NCI-H2227 (cell line): ENCODE measurements at regions not wholly inside any gene's neighbourhood (a gene's known extent, or its start where the extent isn't known, plus 50 kb on each side); places are given as distances from the start of the nearest gene placed in this dataset.

Experiments used
- DNase-seq: peaks from one replicate; lab custom pipeline; 2025; ENCODE audit not compliant: unreplicated experiment; lab: John Stamatoyannopoulos, UW

DNA sequence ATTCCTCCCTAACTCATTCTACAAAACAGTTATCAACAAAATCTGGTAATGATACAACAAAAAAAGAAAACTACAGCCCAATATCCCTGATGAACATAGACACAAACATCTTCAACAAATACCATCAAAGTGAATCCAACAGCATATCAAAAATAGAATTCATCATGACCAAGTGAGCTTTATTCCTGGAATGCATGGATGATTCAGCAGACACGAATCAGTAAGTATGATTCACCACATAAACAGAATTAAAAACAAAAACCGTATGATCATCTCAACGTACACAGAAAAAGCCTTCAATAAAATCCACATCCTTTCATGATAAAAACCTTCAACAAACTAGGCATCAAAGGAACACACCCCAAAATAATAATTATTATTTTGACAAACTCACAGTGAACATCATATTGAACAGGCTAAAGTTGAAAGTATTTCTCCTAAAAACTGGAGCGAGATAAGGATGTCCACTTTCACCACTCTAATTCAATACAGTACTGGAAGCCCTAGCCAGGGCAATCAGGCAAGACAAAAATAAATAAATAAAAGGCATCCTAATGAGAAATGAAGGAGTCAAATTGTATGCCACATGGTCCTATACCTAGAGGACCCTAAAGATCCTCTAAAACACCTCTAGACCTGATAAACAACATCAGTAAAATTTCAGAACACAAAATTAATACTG lies 305.1 kb upstream of the RGMB start:
- DNase-seq = no peak

- DNase-seq = no peak
Observed at GRCh38 chr5:98470747-98471146, 302.7 kb upstream of the RGMB start.

- no peak for DNase-seq
Observed at GRCh38 chr5:98471458-98471857, 302.0 kb upstream of the RGMB start.

GRCh38 chr5:98474216-98474615 lies 299.2 kb upstream of the RGMB start:
- DNase-seq = no peak

GRCh38 chr5:98474782-98475181 lies 298.7 kb upstream of the RGMB start:
- DNase-seq = no peak

DNA sequence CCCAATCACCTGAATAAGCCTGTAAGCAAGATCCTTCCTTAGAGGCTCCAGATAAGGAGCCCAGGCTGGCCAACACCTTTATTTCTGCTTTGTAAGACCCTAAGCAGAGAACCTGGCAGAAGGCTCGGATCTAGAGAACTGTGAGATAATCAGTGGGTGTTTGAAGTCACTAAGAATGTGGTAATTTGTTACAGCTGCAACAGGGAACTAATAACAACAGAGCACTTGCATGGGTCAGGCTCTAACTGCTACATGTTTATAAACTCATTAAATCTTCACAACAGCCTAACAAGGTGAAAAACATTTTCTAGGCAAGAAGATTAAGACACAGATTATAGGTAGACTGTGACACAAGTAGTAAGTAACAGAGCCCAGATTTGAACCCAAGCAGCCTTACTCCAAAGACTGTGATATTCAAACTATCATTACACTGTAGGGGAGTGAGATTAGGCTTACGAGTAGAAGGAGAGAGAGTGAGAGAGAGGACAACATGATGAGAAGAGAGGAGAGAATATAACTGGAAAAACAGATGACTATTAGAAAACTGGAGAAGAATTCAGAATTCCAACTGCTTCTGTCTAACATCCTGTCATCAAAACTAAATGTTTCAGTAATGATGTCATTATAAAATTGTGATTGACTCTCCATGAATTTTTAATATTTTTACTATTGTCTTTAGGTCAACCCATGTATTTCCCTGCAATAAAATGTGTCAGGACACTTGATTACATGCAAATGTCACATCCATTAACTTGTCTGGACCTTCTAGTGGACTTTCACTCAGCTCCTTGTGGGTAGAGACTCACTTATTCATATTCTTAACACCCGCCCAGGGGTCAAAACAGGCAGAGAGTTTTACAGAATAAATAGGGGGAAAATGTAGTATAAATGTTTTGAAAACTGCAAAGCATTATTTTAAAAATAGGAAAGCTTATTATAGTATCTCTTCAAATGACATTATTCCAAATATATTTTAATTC lies 290.9 kb upstream of the RGMB start:
- no peak for DNase-seq

GRCh38 chr5:98483301-98483685 lies 290.2 kb upstream of the RGMB start:
- DNase-seq = no peak

DNA sequence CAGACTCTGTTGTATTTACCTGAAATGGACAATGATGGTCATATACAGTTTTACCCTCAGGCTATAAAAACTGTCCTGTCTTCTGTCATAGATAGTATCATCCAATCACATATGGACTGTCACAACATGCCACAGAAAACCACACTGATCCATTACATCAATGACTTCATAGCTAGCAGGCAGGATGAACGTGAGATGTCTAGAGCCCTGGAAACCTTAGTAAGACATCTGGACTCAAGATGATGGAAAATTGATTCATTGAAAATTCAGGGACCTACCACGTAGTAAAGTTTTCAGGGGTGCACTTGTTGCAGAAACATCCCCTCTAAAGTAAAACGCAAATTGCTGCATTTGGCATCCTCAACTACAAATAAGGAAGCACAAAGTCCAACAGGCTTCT lies 284.4 kb upstream of the RGMB start:
- DNase-seq = no peak

DNA sequence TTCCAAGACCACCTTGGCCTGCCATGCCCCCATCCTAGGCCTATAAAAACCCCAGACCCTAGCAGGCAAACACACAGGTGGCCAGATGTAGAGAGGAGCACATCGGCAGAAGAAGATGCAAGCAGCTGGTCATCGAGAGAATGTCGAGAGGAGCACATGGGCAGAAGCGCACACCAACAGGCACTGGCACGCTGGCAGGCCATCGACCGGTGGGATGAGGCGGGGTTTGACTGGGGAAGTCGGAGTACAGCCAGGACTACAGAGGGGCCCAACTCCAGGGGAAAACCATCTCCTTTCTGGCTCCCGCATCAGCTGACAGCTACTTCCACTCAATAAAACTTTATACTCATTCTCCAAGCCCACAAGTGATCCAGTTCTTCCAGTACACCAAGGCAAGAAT lies 283.1 kb upstream of the RGMB start:
- DNase-seq = no peak

GRCh38 chr5:98492258-98492657 lies 281.2 kb upstream of the RGMB start:
- DNase-seq = no peak

DNA sequence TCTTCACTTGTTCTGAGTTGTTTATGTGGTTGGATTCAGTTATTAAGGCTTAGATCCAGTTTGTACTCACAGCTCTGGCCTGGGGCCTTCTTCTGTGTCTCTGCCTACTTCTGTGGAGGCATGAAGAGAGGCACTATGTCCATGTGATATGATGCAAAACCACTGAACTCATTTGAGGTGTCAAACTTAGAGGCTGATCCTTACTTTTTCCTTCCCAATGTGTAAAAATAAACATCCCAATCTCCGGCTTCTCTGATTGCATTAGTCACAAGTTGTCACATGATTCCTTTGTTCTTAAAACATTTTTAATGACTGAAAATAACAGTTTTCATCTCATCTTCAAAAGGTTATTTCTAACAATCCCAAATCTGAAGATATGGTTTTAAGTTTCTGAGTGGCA lies 276.0 kb upstream of the RGMB start:
- no peak for DNase-seq

DNA sequence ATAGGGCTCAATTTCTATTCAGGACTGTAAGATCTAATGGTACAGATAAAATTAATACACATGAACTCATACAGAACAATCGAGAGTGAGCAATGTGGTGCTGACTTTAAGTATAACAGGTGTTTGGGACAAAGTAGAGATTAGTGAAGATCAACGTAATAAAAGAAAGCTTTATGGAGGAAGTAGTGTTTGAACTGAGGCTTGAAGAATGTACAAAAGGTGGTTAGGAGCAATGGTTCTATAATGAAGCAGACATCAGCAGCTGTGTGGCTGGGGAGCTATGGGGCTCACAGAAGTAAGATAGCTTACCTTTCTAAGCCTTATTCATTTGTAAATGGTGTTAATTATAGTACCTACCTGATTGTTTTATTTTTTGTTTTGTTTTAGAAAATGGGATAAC lies 275.4 kb upstream of the RGMB start:
- no peak for DNase-seq

DNA sequence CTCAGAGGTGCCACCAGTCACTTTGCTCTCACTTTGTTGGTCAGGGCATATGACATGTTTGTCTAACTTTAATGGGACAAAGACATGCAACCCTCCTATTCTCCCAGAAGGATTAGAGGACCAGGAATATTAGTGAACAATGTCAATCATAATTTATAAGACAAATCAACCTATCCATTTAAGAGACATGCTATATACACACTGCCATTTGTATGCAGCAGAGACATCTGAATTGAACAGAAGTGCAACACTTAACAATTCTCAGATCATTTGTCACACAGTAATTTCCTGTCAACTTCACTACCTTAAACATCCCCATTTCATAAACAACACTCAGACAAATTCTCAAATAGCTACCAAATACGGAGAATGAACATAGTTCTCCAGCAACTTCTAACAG lies 273.6 kb upstream of the RGMB start:
- DNase-seq = no peak

DNA sequence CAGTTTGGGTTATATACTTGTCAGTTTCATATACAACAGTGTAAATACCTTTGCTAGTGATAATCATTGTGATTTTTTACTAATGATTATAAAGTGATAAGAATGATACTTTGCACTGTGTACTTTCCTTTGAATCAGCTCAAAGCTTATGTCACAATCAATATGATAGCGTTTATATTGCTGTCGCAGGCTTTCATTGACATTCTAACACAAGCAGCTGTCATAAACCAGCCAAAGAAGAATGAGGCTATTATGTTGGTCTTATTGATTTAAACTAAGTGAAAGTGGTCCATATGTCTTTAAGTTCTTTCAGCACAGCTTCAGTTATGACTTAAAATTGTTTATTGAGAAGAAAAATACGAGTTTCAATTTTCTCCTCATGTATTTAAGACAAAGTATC lies 272.7 kb upstream of the RGMB start:
- no peak for DNase-seq

DNA sequence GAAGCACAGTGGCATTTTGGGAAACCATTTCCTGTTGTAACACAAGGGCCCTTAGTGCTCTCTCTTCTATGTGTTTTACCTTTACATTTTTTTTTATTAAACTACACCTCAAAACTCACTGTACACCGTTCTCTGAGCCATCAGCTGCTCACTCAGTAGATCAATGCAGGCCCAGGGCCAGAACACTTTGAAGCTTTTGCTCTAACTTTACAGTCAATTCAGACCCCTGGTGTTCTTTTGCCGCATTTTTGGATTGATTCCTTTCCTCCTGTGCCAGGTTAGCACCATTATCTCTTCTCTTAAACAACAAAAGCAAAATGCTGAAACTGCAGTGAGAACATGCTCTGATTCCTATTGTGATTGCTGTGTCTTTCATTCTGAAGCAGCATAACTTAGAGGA lies 269.8 kb upstream of the RGMB start:
- no peak for DNase-seq

GRCh38 chr5:98504505-98504904 lies 269.0 kb upstream of the RGMB start:
- no peak for DNase-seq

- DNase-seq = no peak
Observed at GRCh38 chr5:98510143-98510985, 263.1 kb upstream of the RGMB start.

GRCh38 chr5:98513380-98513779 lies 260.1 kb upstream of the RGMB start:
- peak; percentile 41 for DNase-seq

DNA sequence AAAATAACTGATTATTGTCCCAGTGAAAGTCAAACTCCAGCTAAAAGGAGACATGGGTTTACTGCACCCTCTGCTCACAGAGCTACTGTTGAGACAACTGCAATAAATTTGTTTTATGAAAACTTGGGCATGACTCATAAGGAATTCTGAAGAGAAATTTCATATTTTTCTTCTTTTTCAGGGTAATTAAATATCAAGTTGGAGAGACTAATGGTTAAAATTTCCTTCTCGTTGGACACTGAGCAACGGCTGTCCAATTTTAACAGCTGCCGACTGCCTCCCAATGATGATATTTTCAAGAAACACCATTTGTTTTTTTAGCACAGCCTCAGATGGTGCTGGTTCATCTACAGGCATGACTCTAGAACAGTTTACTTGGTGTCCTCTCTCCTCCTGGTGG lies 259.2 kb upstream of the RGMB start:
- DNase-seq = no peak

GRCh38 chr5:98516701-98517100 lies 256.8 kb upstream of the RGMB start:
- DNase-seq = no peak

DNA sequence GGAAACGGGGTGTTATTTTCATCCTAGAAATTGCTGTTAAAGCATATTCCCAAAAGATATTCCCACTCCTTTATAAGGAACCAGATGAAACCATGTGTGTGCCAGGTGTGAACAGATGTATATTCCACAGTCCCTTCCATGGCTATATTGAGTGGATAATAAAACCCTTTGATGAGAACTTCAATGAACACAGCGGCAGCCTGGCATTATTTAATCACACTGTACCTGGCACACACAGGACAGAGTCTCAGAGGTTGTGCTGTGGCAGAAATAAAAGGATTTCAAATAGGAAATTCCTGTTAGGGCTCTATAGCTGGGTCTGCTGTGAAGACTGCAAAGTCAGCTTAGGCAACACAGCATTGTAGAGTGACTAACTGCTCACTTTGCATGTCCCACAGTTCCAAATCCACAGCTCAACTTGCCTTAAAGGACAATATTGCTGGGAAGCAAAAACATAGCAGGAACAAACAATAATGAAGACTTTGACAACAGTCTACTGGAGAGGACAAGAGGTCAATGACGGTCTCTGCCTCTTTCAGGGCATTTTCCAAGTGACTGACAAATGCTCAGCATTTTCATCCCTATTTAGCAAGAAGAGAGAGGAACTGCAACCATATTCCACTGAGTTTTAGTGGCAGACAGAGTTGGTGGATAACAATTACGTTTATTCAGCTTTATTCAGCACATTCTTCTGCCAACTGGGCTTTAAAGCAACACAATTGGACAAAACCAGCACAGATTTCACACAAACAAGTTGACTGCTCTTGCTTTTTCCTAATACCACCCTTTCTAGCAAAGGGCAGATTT lies 255.7 kb upstream of the RGMB start:
- DNase-seq = peak; percentile 4
